ENCODE measurements at regions not wholly inside any gene's neighbourhood (a gene's known extent, or its start where the extent isn't known, plus 50 kb on each side); places are given as distances from the start of the nearest gene placed in this dataset.

DNA sequence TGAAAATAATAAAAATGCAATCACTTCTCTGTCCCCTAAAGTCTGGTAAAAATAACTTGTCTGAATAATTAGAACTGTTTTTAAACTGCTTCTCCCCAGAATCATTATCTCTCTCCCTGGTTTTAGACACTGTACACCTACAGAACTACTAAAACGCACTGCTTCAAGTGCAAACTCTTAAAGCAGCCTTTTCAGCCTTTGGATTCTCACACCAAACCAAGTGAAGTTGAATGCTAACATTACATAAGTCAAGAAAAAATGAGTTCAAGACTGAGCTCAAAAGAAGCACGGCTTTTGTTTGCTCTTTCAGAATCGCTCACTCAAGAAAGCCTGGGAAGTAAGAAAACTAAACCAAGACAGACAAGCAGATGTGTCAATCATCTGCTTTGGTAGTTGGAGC, 188.8 kb downstream of the LSM5 start:
- TF ChIP-seq, protein P1, sequence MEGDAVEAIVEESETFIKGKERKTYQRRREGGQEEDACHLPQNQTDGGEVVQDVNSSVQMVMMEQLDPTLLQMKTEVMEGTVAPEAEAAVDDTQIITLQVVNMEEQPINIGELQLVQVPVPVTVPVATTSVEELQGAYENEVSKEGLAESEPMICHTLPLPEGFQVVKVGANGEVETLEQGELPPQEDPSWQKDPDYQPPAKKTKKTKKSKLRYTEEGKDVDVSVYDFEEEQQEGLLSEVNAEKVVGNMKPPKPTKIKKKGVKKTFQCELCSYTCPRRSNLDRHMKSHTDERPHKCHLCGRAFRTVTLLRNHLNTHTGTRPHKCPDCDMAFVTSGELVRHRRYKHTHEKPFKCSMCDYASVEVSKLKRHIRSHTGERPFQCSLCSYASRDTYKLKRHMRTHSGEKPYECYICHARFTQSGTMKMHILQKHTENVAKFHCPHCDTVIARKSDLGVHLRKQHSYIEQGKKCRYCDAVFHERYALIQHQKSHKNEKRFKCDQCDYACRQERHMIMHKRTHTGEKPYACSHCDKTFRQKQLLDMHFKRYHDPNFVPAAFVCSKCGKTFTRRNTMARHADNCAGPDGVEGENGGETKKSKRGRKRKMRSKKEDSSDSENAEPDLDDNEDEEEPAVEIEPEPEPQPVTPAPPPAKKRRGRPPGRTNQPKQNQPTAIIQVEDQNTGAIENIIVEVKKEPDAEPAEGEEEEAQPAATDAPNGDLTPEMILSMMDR (conservative IDR thresholded peaks at IDR 0.05 in 1 of 2, IDR thresholded peaks at IDR 0.05 in 1 of 2; ENCODE audit: extremely low read depth in 1 of 2, insufficient read depth in 1 of 2, low read depth in 1 of 2, low read length in 2 of 2), result no peak
- TF ChIP-seq EZH2 (IDR thresholded peaks at IDR 0.05; ENCODE audit: borderline replicate concordance, low read length), result no peak
